OCI-LY7 (cell line): ENCODE measurements at regions not wholly inside any gene's neighbourhood (a gene's known extent, or its start where the extent isn't known, plus 50 kb on each side); places are given as distances from the start of the nearest gene placed in this dataset.

ENCODE experiments used
- BruUV-seq: library from RNA; stranded (reverse); fragments of 400-500 nt; replicated peaks from 2 replicates; lab custom pipeline; 2021; lab: Mats Ljungman, UMichigan
- CTCF ChIA-PET: fragments of 300-600 bp; sonication (Branson Sonifier 250); formaldehyde crosslinking; loops from one replicate; lab custom pipeline; 2022; ENCODE audit warnings: antibody characterized with exemption; ENCODE audit not compliant: unreplicated experiment; lab: Charles Lee
- POLR2A ChIA-PET: fragments of 300-600 bp; sonication (Branson Sonifier 250); formaldehyde crosslinking; loops from one replicate; lab custom pipeline; 2022; ENCODE audit warnings: antibody characterized with exemption; lab: Charles Lee
- DNase-seq: peaks from one replicate; pipeline ENCODE4 v3.0.0-alpha.2; 2015; ENCODE audit warnings: low spot score
- H2AFZ ChIP-seq: fragments of 200-600 bp; sonication (generic), shearing (Covaris generic); 2 replicates; pipeline ENCODE4 v1.6.1; 2014; ENCODE audit warnings: mild to moderate bottlenecking, antibody characterized with exemption, low read length, moderate library complexity
- H3K27ac ChIP-seq: fragments of 200-600 bp; sonication (generic); 2 replicates; pipeline ENCODE4 v1.5.1; 2014; ENCODE audit warnings: mixed run types, low read depth, mild to moderate bottlenecking, moderate library complexity, low read length, inconsistent platforms; ENCODE audit not compliant: poor library complexity, severe bottlenecking
- H3K36me3 ChIP-seq: fragments of 200-600 bp; sonication (generic); 2 replicates; pipeline ENCODE4 v1.6.1; 2014; ENCODE audit warnings: mild to moderate bottlenecking, antibody characterized with exemption, low read length, moderate library complexity, mixed read lengths; ENCODE audit not compliant: insufficient read depth
- H3K4me1 ChIP-seq: fragments of 200-600 bp; sonication (generic); 2 replicates; pipeline ENCODE4 v1.5.1; 2014; ENCODE audit warnings: mild to moderate bottlenecking, low read length; ENCODE audit not compliant: insufficient read depth, poor library complexity, severe bottlenecking
- H3K4me2 ChIP-seq: fragments of 200-600 bp; sonication (generic); 2 replicates; pipeline ENCODE4 v1.6.1; 2014; ENCODE audit warnings: mild to moderate bottlenecking, low read length
- H3K4me3 ChIP-seq: fragments of 200-600 bp; sonication (generic); 2 replicates; pipeline ENCODE4 v1.5.1; 2014; ENCODE audit warnings: mild to moderate bottlenecking, low read depth, low read length; ENCODE audit not compliant: poor library complexity, severe bottlenecking
- H3K79me2 ChIP-seq: fragments of 200-600 bp; sonication (generic); 2 replicates; pipeline ENCODE4 v1.6.1; 2016; ENCODE audit warnings: low read depth, mild to moderate bottlenecking, low read length, moderate library complexity, mixed read lengths; ENCODE audit not compliant: insufficient read depth
- H3K9me2 ChIP-seq: fragments of 200-600 bp; sonication (generic); 2 replicates; pipeline ENCODE4 v1.6.1; 2016; ENCODE audit warnings: mild to moderate bottlenecking, low read length, mixed read lengths; ENCODE audit not compliant: insufficient read depth
- H3K9me3 ChIP-seq: fragments of 200-600 bp; sonication (generic); 2 replicates; pipeline ENCODE4 v1.6.1; 2014; ENCODE audit warnings: mild to moderate bottlenecking, mixed run types, low read length, mixed read lengths
- H4K20me1 ChIP-seq: fragments of 200-600 bp; sonication (generic); 2 replicates; pipeline ENCODE4 v1.6.1; 2014; ENCODE audit warnings: mild to moderate bottlenecking, antibody characterized with exemption, low read length, moderate library complexity, mixed read lengths; ENCODE audit not compliant: insufficient read depth
- CTCF ChIP-seq: fragments of 200-600 bp; sonication (generic); conservative IDR thresholded peaks from 2 replicates; pipeline ENCODE4 v1.5.1; 2014; ENCODE audit warnings: mild to moderate bottlenecking, antibody characterized with exemption, low read length, moderate library complexity, mixed read lengths
- EZH2phosphoT487 ChIP-seq: fragments of 200-600 bp; sonication (generic); IDR thresholded peaks from 2 replicates; pipeline ENCODE4 v1.6.1; 2018; ENCODE audit warnings: low read depth, borderline replicate concordance, mild to moderate bottlenecking, mixed run types, antibody characterized with exemption, low read length, moderate library complexity, mixed read lengths
- intact Hi-C: fragments of 100-400 bp; cut with micrococcal nuclease; formaldehyde crosslinking; loops from one replicate; pipeline ENCODE4 v1.10.0; 2022; ENCODE audit not compliant: unreplicated experiment

- no peak overlapping the region for H3K4me2 ChIP-seq
- intact Hi-C loops, result no loop called here
- H4K20me1 ChIP-seq, result no peaks in the 10 kb centered on the region
- H2AFZ ChIP-seq, result no peak overlapping the region
- TF ChIP-seq CTCF, result no peak
- no peak for TF ChIP-seq EZH2phosphoT487
- H3K9me3 ChIP-seq, result no peaks in the 10 kb centered on the region
- H3K27ac ChIP-seq, result no peak overlapping the region
- H3K4me1 ChIP-seq, result no peaks in the 10 kb centered on the region
- BruUV-seq, result no TSS peak
- no peak overlapping the region for H3K4me3 ChIP-seq
- H3K36me3 ChIP-seq, result no peaks in the 10 kb centered on the region
- POLR2A ChIA-PET, result no interaction called here
- CTCF ChIA-PET, result no interaction called here
- H3K9me2 ChIP-seq, result no peaks in the 10 kb centered on the region
- H3K79me2 ChIP-seq, result no peaks in the 10 kb centered on the region
- DNase-seq, result no peak
Observed at GRCh38 chr12:30016540-30017055, 232.9 kb upstream of the TMTC1 start.

DNA sequence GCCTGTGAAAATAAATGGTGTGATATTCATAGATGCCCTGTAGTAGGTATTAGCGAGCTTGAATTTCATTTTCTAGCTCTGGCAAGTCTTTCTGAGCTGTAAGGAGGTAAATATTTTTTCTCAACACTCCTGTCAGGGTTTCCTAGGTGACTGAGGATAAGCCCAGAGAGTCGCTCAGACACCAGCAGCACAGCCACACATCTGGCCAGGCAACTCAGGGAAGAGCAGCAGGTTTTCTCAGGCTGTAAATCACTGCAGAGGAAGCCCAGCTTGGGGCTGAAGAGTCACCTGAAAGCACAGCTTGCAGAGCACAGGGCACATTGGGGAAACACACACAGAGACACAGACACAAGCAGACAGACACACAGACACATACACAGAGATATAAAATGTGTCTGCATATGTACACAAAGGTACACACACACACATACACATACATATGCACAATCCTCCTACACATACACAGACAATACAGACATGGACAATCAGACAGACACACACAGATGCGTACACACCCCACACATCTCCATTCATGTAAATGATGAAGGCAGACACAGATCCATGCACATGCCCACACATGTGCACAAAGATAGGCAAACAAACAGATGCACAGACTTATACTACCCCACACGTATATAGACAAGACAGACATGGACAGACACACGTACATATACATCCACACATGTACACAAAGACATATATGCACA is 232.0 kb upstream of the TMTC1 start:
- Histone ChIP-seq H3K4me2 (no peak overlapping the region), H3K9me3 (no peaks in the 10 kb centered on the region), H3K4me1 (no peaks in the 10 kb centered on the region), H3K36me3 (no peaks in the 10 kb centered on the region), H4K20me1 (no peaks in the 10 kb centered on the region), H3K4me3 (no peak overlapping the region), H3K79me2 (no peaks in the 10 kb centered on the region), H2AFZ (no peak overlapping the region), H3K27ac (no peak overlapping the region), H3K9me2 (no peaks in the 10 kb centered on the region)
- POLR2A ChIA-PET, result interaction anchor here (0.5 kb wide), 1 partner anchor 924 kb away, joined by 3 read pairs; no protein-coding TSS in a partner anchor
- TF ChIP-seq CTCF, result no peak
- no peak for TF ChIP-seq EZH2phosphoT487
- BruUV-seq, result no TSS peak
- CTCF ChIA-PET, result no interaction called here
- no peak for DNase-seq
- intact Hi-C loops, result no loop called here

DNA sequence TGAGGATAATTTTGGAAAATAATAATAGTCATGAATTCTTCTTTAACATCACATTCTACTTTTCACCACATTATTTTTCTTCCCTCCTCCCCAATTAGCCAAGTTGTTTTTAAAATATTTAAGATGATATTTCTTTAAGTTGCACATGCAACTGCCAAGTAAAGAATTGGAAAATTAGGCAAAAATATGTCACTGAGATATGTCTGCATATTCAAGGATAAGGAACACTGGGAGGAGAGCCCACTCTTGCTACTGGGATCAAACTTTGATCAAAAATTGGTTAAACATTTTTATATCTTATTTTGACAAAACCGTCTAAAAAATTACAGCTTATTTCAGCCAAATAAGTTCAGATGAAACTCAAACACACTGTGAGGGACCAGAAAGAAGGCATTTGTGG is 231.2 kb upstream of the TMTC1 start:
- intact Hi-C loops, result no loop called here
- no peaks in the 10 kb centered on the region for H3K9me2 ChIP-seq
- ChIA-PET POLR2A (no interaction called here), CTCF (no interaction called here)
- no peaks in the 10 kb centered on the region for H4K20me1 ChIP-seq
- BruUV-seq, result no TSS peak
- TF ChIP-seq EZH2phosphoT487, result no peak
- TF ChIP-seq CTCF, result no peak
- no peaks in the 10 kb centered on the region for H3K36me3 ChIP-seq
- no peak overlapping the region for H3K4me3 ChIP-seq
- no peak overlapping the region for H3K4me2 ChIP-seq
- DNase-seq, result no peak
- no peaks in the 10 kb centered on the region for H3K79me2 ChIP-seq
- H3K4me1 ChIP-seq, result no peaks in the 10 kb centered on the region
- no peak overlapping the region for H3K27ac ChIP-seq
- no peaks in the 10 kb centered on the region for H3K9me3 ChIP-seq
- no peak overlapping the region for H2AFZ ChIP-seq
